Eye (tissue), 1 donor: ENCODE measurements at regions not wholly inside any gene's neighbourhood (a gene's known extent, or its start where the extent isn't known, plus 50 kb on each side); places are given as distances from the start of the nearest gene placed in this dataset.
"Not testable (repeated sequence)": the region's sequence is repeated elsewhere in the genome, so short reads cannot be mapped to it uniquely, and the experiment has no call there.

ENCODE experiments used
- DNase-seq: peaks from one replicate; pipeline ENCODE4 v3.0.0-alpha.2; 2015

DNA sequence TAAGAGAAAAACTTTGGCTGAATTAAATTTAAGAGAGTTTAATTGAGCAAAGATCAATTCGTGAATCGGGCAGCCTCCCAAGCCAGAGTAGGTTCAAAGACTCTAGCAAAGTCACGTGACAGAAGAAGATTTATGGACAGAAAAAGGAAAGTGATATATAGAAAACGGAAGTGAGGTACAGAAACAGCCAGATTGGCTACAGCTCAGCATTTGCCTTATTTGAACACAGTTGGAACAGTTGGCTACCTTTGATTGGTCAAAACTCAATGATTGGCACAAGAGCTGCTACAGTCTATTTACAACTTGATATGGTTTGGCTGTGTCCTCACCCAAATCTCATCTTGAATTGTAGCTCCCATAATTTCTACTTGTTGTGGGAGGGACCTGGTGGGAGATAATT is 102.6 kb downstream of the PLG start:
- DNase-seq: no peak

DNA sequence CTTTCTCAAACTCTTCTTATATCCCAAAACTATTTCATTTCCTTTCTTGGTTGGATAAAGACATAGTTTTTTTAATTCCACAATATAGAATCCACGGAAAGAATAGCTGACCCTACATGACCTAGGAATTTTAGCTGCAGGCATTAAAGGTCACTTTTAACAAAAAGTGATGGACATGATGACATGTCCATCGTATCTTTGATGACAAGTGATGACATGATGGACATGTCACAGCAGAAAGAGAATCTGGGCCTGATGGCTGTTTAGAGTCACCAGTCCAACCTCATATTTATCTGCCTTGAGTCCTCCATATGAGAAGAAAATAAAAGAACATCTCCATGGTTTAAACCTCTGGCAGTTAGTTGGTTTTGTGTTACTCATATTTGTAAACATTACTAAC is 106.2 kb downstream of the PLG start:
- DNase-seq: no peak

- DNase-seq: no peak
These were observed 108.2 kb downstream of the PLG start for GRCh38 chr6:160810238-160810637.

GRCh38 chr6:160812097-160812496 is 110.1 kb downstream of the PLG start:
- DNase-seq: no peak

DNA sequence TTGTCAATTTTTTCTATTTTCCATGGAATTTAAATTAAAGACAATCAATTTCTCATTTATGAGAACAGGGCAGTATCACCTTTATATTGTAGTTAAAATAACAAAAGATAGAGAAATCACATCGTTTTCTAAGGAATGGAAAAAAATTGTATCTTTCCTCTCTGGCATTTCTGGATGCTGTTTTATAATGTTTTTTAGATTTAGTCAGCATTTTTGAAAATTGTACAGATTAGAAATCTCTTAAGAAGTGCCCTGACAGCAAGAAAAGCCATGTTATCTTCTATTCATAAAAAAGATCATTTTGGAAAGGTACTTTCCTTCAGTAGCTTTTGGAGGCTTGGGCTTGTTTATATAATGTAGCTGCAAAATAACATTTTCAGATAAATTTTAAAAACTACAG is 116.9 kb downstream of the PLG start:
- DNase-seq: no peak

GRCh38 chr6:160820661-160821060 is 118.6 kb downstream of the PLG start:
- DNase-seq: not testable (repeated sequence)

DNA sequence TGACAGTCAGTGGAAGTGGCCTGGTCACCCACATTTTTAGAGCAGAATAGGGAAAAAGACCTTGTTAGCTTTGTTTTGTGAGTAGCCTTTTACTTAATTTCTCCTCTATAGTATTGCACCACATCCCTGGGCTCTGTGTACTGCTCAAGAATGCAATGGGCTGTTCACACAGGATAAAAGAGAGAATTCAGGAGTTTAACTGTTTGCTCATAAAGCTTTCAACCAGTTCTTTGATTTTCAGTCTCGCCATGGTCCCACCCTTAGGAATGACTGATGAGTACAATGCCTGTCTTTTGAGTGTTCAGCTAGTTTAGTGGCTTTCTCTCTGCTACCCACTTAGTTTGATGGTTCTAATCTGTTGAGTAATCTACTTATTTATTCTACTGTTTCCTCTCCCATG is 129.7 kb downstream of the PLG start:
- no peak for DNase-seq

DNA sequence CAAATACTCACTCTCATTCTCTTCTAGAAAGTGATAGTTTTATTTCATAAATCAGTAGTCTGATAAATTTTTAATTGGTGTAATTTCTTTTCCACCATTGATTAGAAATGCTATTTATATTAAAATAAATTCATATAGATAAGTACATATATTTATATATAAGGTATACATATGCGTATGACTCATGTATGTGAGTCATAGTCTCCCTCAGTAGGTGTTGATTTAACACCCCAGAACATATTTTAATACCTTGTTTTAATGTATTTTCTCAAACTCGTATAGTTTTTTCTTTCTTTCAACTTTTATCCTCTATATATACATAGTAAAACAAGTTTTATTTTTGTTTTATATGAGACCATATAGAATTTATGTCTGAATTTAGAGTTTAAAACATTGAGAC is 130.4 kb downstream of the PLG start:
- DNase-seq: no peak

GRCh38 chr6:160837146-160837545 is 135.1 kb downstream of the PLG start:
- no peak for DNase-seq

GRCh38 chr6:160851031-160851430 is 140.5 kb upstream of the MAP3K4 start:
- DNase-seq: no peak

DNA sequence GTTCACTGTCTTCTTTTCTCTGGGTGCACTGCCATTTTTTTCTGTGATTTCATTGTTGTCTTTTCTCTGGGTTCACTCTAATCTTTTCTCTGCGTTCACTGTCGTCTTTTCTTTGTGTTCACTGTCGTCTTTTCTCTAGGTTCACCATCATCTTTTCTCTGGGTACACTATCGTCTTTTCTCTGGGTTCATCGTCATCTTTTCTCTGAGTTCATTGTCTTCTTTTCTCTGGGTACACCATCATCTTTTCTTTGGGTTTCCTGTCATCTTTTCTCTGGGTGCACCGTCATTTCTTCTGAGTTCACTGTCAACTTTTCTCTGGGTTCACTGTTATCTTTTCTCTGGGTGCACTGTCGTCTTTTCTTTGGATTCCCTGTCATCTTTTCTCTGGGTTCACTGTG is 137.6 kb upstream of the MAP3K4 start:
- no peak for DNase-seq

DNA sequence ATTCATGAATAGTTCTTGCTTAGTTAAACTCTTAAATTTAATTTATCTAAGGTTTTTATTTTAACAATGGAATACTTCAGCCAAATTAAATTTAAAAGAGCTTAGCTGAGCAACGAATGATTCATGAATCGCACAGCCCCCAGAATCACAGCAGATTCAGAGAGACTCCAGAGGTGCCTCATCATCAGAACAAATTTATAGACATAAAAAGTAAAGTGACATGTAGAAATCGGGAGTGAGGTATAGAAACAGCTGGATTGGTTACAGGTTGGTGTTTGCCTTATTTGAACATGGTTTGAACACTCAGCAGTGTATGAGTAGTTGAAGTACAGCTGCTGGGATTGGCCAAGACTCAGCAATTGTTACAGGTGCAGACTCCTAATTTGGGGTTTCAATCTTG is 132.7 kb upstream of the MAP3K4 start:
- no peak for DNase-seq

DNA sequence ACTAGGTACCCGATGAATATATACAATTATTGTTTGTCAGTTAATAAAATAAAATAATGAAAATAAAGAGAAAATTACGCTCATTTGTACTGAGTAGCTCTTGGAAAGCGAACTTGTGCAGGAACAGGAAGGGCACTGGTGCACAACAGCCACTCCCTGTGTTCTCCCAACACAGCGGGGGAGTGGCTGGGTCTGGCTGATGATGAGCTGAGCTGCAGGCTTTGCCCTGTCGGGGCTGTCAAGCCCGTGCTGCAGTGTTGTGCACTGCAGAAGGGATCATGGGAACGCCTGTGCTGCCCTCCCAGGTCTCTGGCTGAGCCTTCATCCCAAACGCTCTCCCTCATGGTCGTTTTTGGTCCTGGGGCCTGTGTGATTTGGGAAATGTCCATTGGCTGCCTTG is 131.7 kb upstream of the MAP3K4 start:
- no peak for DNase-seq

GRCh38 chr6:160861824-160862223 is 129.7 kb upstream of the MAP3K4 start:
- DNase-seq: no peak

DNA sequence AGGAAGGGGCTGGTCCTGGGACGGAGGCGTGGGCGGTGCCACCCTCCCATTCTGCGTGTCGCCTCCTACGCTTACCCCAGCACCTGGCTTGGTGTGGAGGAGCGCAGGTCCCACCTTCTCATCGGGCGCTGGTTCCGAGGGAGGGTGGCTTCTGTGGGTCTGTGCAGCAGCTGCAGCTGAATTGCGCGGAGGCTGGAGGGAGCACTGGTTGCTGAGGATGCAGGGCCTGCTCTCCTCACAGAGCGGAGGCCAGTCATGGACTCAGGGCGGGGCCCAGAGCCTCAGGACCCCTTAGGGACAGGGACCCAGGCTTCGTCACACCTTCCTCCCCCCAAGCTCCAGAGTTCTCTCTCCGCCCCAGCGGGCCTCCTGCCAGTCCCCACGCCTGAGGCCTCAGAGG is 127.8 kb upstream of the MAP3K4 start:
- no peak for DNase-seq

- DNase-seq: no peak
These were observed 120.2 kb upstream of the MAP3K4 start for GRCh38 chr6:160871320-160871719.

GRCh38 chr6:160881148-160881808 is 110.3 kb upstream of the MAP3K4 start:
- no peak for DNase-seq

- DNase-seq: no peak
These were observed 109.6 kb upstream of the MAP3K4 start for GRCh38 chr6:160882006-160882405.

- no peak for DNase-seq
These were observed 108.7 kb upstream of the MAP3K4 start for GRCh38 chr6:160882791-160883279.

DNA sequence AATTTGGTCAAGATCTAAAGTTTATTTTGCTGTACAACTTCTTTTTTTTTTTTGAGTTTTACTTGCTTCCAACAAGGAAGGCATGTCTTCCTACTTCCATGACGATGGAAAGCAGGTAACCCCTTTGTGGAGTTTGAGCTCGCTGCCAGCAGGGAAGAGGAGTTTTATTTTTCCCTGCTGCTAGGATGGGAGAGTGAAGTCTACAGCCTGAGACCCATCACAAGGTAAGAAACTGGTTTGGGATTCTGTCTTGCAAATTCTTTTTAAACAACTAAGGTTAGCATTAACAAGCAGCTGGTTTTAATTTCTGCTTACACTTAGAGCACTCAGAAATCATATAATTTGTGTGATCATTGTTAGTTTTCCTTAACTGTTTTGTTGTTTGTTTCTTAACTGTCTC is 108.0 kb upstream of the MAP3K4 start:
- no peak for DNase-seq

DNA sequence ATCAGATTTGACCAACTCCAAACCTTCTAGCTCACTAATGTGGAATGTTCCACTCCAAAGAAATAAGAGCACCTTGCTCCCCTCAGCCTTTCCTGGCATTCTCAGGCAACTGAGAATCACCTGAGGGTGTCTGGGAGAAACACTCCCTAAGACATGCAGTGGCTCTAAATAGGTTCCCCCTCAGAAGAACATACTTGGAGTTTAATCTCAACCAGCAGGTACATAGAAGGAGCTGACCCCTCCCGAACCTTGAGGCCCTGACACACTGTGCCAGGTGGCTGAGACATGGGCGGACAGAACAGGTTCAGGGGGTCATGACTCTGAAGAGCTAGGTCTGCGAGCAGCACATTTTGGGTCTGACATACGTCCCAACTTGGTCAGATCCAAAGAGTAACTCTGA is 107.6 kb upstream of the MAP3K4 start:
- no peak for DNase-seq

DNA sequence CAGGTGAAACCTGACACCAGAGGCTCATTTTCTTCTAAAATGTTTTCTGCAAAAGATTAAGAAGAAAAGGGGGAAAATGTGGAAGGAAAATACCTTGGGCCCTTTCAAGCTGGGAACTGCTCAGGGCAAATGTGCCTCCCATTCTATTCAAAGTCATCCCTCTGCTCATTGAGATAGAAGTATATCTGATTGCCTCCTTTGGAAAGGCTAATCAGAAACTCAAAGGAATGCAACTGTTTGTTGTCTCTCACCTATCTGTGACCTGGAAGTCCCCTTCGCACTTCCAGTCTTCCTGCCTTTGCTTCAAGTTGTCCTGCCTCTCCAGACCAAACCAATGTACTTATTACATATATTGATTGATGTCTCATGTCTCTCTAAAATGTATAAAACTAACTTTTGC is 102.4 kb upstream of the MAP3K4 start:
- not testable (repeated sequence) for DNase-seq

DNA sequence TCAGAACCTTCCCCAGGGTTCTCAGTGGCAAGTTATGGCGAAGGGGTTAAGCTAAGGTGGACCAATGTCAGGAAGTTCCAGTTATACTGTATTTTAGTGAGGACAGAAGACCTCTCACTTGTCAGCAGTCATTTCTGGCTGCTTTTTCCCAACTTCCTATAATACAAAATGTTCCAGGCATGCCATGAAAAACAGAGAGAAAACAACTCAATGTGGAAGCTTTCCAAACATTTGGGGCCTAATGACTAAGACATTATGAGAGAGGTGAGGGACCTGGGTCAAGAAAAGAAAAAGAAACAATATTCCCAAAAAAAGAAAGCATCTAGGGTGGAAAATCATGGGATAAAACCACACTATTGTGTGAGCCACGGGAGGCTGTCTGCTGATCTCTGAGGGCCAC is 99.9 kb upstream of the MAP3K4 start:
- DNase-seq: no peak

- no peak for DNase-seq
These were observed 96.0 kb upstream of the MAP3K4 start for GRCh38 chr6:160895562-160895961.

DNA sequence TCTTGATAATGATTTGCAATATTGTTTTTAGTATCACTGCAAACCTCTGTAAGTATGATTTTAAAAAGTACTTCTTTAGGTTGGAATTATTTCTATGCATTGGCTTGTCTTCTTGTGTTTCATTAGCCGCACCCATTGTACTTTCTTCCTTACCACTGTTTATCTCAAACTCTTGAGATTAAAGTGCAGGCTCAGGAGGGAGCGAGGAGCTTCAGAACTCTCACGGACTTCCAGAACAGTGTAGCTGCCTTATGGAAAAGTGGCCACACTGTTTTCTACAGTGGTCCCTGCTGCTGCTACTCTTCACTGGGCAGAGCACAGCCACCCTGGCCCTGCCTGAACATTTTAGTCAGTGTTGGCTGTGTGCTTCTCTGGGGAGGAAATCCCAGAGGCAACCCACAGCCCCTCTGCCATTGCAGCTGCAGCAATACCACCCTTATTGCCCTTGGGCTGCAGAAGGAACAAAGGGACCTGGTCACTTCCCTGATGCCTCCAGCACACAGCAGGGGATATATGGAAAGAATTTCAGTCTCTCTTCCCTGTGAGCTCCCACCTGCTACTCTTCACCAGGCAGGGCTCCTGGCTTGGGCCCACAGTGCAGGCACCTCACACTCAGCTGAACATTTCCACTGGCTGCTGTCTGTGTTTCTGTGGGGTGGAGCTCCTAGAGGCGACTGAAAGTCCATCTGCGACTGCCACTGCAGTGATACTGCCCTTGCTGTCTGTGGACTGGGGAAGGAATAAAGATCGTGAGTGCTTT is 91.7 kb upstream of the MAP3K4 start:
- peak; percentile 7 for DNase-seq
